ENCODE measurements at regions not wholly inside any gene's neighbourhood (a gene's known extent, or its start where the extent isn't known, plus 50 kb on each side); places are given as distances from the start of the nearest gene placed in this dataset.

- no peak for DNase-seq
Measured at GRCh38 chr6:4613381-4613780, 162.8 kb upstream of the CDYL start.

GRCh38 chr6:4612636-4613171, 163.5 kb upstream of the CDYL start:
- no peak for DNase-seq

- no peak for DNase-seq
Measured at GRCh38 chr6:4611429-4612129, 164.6 kb upstream of the CDYL start.

GRCh38 chr6:4610256-4610655, 165.9 kb upstream of the CDYL start:
- DNase-seq = no peak

- DNase-seq = no peak
Measured at GRCh38 chr6:4608361-4609115, 167.7 kb upstream of the CDYL start.

- no peak for DNase-seq
Measured at GRCh38 chr6:4607793-4608192, 168.4 kb upstream of the CDYL start.

- peak; percentile 3 for DNase-seq
Measured at GRCh38 chr6:4606821-4607704, 169.1 kb upstream of the CDYL start.

- no peak for DNase-seq
Measured at GRCh38 chr6:4606016-4606415, 170.2 kb upstream of the CDYL start.

GRCh38 chr6:4603856-4604369, 172.3 kb upstream of the CDYL start:
- no peak for DNase-seq

DNA sequence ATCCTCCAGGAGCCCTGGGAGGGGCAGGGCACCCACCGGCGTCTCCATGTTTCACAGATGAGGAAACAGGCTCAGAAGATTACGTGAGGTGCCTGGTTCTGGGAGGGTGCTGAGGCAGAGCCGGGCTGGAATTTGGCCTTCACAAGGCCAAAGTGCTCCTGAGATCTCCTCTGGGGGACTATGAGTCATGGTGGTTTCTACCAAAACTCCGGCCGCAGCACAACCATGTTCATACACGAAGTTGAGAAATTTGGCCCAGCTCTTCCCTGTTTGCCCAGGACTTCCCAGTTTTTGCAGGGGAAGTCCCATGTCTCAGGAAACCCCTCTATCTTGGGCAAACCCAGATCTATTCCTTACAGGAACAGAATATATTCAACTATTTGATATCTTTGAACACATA, 172.9 kb upstream of the CDYL start:
- DNase-seq = no peak

DNA sequence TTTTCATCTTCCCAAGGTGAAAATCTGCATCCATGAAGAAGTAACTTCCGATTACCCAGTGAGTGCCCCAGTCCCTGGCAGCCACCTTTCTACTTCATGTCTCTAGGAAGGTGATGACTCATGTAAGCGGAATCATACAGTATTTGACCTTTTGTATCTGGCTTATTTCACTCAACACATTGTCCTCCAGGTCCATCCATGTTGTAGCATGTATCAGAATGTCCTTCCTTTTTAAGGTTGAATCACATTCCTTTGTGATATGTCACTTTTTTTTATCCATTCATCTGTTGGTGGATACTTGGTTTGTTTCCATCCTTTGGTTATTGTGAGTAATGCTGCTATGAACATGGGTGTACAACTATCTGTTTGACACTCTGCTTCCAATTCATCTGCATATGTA, 176.3 kb upstream of the CDYL start:
- no peak for DNase-seq

- no peak for DNase-seq
Measured at GRCh38 chr6:4598384-4598995, 177.7 kb upstream of the CDYL start.

DNA sequence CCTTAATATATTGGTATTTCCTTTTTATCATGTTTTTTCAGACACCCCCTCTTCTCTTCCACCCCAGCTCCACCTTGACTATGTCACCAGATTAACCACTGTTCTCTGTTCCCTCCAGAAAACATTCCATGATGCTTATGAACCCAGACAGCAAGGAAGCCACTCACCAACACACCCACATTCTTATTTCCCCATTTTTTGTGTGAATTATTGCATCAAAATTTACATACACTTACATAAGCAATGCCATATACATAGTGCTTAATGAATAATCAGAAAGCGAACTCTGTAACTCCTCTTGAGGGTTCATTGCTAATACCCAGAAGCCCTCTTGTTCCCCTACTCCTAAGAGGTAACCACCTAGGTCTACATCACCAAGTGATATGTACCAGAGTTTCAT, 182.3 kb upstream of the CDYL start:
- no peak for DNase-seq

GRCh38 chr6:4592026-4592425, 184.2 kb upstream of the CDYL start:
- DNase-seq = no peak

GRCh38 chr6:4591218-4591617, 185.0 kb upstream of the CDYL start:
- no peak for DNase-seq

GRCh38 chr6:4589295-4589694, 186.9 kb upstream of the CDYL start:
- no peak for DNase-seq

- DNase-seq = no peak
Measured at GRCh38 chr6:4588581-4588980, 187.6 kb upstream of the CDYL start.

DNA sequence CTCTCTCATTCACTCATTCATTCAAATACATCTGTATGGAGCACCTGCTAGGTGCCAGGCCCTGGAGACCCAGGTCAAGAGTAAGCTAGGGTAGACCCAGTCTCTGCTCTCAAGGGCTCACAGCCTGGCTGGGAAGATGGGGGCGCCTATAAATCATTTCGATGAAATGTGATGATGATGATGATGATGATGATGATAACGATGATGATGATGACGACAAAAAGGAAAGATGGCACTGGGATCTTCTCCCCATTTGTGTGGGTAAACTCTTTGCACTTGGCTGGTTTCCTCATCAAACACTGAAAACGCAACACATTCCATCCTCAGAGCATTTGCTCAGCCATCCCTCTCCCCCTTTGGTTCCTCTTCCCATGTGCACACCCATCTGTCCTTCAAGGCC, 188.0 kb upstream of the CDYL start:
- no peak for DNase-seq

GRCh38 chr6:4587171-4587570, 189.0 kb upstream of the CDYL start:
- DNase-seq = no peak

DNA sequence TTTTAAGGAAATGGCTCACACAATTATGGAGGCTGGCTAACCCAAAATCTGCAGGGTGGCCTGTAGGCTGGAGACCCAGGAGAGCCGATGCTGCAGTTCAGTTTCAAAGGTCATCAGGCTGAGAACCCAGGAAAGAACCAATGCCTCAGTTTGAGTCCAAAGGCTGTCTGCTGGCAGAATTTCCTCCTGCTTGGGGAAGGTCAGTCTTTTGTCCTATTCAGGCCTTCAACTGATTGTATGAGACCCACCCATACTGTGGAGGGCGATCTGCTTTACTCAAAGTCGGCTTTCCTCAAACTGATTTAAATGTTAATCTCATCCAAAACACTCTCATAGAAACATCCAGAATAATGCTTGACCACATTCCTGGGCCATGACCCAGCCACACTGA, 189.7 kb upstream of the CDYL start:
- DNase-seq = no peak

GRCh38 chr6:4585682-4586468, 190.3 kb upstream of the CDYL start:
- no peak for DNase-seq

DNA sequence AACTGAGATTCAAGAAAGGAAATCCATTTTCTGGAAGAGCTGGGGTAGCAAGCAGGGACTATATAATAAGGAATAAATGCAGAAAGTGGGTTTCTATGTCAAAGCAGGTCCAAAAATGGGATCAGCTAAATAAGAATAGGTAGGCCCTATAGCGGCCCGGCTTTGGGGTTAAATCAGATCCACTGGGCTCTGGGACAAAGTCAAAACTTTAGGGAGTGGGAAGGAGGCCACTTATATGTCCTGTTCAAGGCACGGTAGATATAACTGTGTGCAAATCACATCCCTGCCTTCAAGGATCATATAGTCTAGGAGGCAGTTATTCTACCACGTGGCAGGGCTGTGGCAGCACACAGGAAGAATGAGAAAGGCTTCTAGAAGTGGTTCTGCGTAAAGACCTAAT, 191.4 kb upstream of the CDYL start:
- no peak for DNase-seq
